PFSK-1 (cell line): ENCODE measurements at regions not wholly inside any gene's neighbourhood (a gene's known extent, or its start where the extent isn't known, plus 50 kb on each side); places are given as distances from the start of the nearest gene placed in this dataset.

ENCODE experiments used
- POLR2AphosphoS5 ChIP-seq: IDR thresholded peaks from 2 replicates; pipeline ENCODE4 v1.6.1; 2012; ENCODE audit warnings: low read depth, mild to moderate bottlenecking, control low read depth, low read length, moderate library complexity
- TAF1 ChIP-seq: IDR thresholded peaks from 2 replicates; pipeline ENCODE4 v1.6.1; 2012; ENCODE audit warnings: low read length, control low read depth, borderline replicate concordance; ENCODE audit not compliant: insufficient read depth

- TF ChIP-seq TAF1 (no peak), POLR2AphosphoS5 (no peak)
These were observed 98.8 kb upstream of the PCDH9 start for GRCh38 chr13:67328895-67329294.
